Mucosa of rectum (tissue), 2 donors: ENCODE measurements at regions not wholly inside any gene's neighbourhood (a gene's known extent, or its start where the extent isn't known, plus 50 kb on each side); places are given as distances from the start of the nearest gene placed in this dataset.
A peak's percentile ranks its signal among the peaks of the same experiment; 100 is the strongest.

ENCODE experiments used
- H3K27ac ChIP-seq, 2 donors: one replicate each; pipeline ENCODE4 v1.7.0; 2013; ENCODE audit warnings: inconsistent platforms in 2 of 2, low read depth in 2 of 2, low read length in 2 of 2
- H3K27me3 ChIP-seq, 2 donors: one replicate each; pipeline ENCODE4 v1.7.0; 2013; ENCODE audit warnings: low read length in 2 of 2; ENCODE audit not compliant: control insufficient read depth in 2 of 2, insufficient read depth in 2 of 2
- H3K36me3 ChIP-seq, 2 donors: one replicate each; pipeline ENCODE4 v1.7.0; 2013; ENCODE audit warnings: low read length in 2 of 2; ENCODE audit not compliant: control insufficient read depth in 2 of 2, insufficient read depth in 2 of 2
- H3K4me1 ChIP-seq, 2 donors: one replicate each; pipeline ENCODE4 v1.7.0; 2013; ENCODE audit warnings: low read length in 2 of 2, mild to moderate bottlenecking in 1 of 2; ENCODE audit not compliant: control insufficient read depth in 2 of 2, insufficient read depth in 2 of 2
- H3K4me3 ChIP-seq, 2 donors: one replicate each; pipeline ENCODE4 v1.7.0; 2013; ENCODE audit warnings: low read length in 2 of 2
- H3K9ac ChIP-seq, 2 donors: one replicate each; pipeline ENCODE4 v1.7.0; 2013; ENCODE audit warnings: low read length in 2 of 2, low read depth in 1 of 2, mild to moderate bottlenecking in 1 of 2
- H3K9me3 ChIP-seq, 2 donors: one replicate each; pipeline ENCODE4 v1.7.0; 2013; ENCODE audit warnings: low read length in 2 of 2; ENCODE audit not compliant: control insufficient read depth in 2 of 2
- donor health status: healthy.
- donor health status: Normal muscosa, but diverticular disease.

DNA sequence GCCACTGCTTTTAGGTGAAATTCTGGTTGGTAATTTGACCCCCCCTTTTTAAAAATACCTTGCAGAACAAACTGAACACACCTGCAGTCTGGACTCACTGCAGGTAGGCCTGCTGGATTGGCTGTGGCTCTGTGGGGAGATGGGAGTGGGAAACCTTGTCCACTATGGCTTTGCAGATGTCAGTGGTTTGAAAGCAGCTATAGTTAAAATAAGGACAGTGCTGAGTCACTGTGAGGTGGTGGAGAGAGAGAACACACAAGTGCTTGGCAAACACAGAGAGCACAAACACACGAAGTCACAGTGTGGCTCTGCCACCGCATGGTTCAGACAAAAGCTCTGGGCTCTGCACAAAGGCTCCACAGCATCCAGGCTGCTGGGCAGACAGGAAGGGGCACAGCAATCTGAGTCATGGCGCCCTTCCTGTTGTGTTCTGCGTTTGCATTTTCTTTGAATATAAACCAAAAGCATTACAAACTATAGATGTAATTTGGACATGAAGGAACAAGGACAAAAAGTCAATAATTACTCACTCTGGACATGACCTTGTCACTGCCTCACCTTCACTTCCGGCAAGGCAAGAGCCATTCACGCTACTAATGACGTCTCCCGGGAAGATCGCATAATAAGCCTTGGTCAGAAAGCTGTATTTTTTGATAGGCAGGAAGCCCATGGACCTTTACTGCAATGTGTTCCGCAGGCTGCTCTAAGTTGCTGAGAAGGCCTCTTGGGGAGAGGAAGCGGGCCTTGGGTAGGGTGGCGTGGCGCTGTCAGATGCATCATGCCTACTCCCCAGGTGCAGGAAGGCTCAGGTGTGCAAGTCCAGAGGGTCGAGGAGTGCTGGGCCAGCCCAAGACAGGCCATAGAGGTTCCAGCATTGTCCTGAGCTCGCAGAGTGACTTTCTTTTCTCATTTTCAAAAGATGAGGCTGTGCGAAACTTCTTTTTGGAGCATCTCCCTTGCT is 60.1 kb upstream of the MED9 start:
- Histone ChIP-seq H3K9me3 (no peaks in the 10 kb centered on the region), H3K9ac (no peak overlapping the region), H3K27me3 (no peaks in the 10 kb centered on the region), H3K27ac (peak overlapping the region; percentile 20 to 27), H3K36me3 (no peaks in the 10 kb centered on the region), H3K4me1 (peaks cover 7 to 12% of the 10 kb centered on the region in 2 donors), H3K4me3 (no peak overlapping the region)

DNA sequence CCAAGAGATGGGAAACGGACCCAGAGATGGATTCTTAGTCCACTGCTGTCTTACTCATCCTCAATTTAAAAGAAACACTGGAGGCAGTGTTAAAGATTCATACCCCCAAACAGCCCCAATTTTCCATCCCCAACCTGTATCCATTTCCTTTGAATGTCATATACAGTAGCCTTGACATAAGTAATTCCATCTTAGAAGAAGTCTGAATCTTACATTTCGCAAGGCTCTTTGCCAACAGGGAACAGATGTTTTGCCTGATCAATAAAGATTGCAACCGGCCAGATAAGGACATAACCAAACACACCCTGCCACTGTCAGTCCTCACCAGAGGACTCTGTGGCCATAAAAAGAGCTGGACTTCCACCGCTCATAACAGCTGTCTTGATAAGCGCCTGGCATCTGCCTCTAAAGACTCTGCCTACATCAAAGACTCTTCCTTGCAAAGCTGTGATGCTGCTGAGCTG is 59.0 kb upstream of the MED9 start:
- H3K36me3 ChIP-seq, result no peaks in the 10 kb centered on the region
- H3K27me3 ChIP-seq, result no peaks in the 10 kb centered on the region
- H3K9ac ChIP-seq, result no peak overlapping the region
- H3K9me3 ChIP-seq, result no peaks in the 10 kb centered on the region
- H3K27ac ChIP-seq, result peak overlapping the region in 1 of 2 donors; percentile 27
- H3K4me3 ChIP-seq, result no peak overlapping the region
- H3K4me1 ChIP-seq, result peaks cover 7 to 12% of the 10 kb centered on the region in 2 donors

DNA sequence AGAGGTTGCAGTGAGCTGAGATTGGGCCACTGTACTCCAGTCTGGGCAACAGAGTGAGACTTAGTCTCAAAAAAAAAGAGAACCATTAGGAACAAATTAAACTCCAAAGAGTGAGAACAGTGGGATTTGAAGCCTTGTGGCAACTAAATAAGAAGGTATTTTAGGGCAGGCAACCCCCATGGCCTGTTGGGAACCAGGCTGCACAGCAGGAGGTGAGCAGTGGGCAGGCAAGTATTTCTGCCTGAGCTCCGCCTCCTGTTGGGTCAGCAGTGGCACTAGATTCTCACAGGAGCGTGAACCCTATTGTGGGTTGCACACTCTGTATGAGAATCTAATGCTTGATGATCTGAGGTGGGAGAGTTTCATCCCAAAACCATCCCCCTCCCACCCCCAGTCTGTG is 57.6 kb upstream of the MED9 start:
- Histone ChIP-seq H3K27me3 (no peaks in the 10 kb centered on the region), H3K4me1 (peaks cover 7 to 12% of the 10 kb centered on the region in 2 donors), H3K4me3 (no peak overlapping the region), H3K27ac (peak overlapping the region; percentile 53 to 56), H3K36me3 (no peaks in the 10 kb centered on the region), H3K9ac (no peak overlapping the region), H3K9me3 (no peaks in the 10 kb centered on the region)

DNA sequence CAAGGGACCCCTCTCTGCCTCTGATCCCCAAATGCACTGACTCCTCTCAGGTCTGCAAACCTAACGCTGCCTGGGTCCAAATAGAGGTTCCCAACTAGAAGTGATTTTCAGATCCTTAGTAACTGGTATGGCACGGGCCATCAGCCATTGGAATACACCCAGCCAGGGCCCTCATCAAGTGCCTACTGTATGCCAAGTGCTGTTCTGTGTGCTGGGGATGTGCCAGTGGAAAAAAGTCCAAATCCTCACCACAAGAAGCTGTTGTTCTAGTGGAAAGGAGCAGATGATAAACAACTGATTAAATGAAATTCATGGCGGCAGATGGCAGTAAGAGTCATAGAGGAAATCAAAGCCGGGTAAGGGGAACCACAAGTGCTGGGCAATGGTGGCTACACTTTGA is 57.2 kb upstream of the MED9 start:
- Histone ChIP-seq H3K4me3 (no peak overlapping the region), H3K9ac (no peak overlapping the region), H3K36me3 (no peaks in the 10 kb centered on the region), H3K27ac (peak overlapping the region; percentile 53 to 56), H3K9me3 (no peaks in the 10 kb centered on the region), H3K4me1 (peaks cover 5 to 12% of the 10 kb centered on the region in 2 donors), H3K27me3 (no peaks in the 10 kb centered on the region)

DNA sequence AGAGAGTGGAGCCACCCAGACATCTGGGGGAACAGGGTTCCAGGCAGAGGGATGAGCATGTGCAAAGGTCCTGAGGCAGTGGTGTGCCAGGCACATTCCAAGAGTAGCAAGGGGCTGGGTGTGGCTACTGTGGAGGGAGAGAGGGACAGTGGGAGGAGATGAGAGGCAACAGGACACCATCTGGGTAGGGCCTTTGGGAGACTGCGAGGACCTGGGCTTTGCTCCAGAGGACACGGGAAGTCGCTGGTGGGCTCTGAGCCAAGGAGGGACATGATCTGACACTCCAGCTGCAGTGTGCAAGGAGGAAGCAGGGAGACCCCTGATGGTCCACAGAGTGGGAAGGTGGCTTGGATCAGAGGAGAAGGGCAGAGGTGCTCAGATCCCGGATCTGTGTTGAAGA is 56.7 kb upstream of the MED9 start:
- Histone ChIP-seq H3K4me3 (no peak overlapping the region), H3K9me3 (no peaks in the 10 kb centered on the region), H3K4me1 (peaks cover 2 to 12% of the 10 kb centered on the region in 2 donors), H3K9ac (no peak overlapping the region), H3K36me3 (no peaks in the 10 kb centered on the region), H3K27ac (no peak overlapping the region), H3K27me3 (no peaks in the 10 kb centered on the region)

DNA sequence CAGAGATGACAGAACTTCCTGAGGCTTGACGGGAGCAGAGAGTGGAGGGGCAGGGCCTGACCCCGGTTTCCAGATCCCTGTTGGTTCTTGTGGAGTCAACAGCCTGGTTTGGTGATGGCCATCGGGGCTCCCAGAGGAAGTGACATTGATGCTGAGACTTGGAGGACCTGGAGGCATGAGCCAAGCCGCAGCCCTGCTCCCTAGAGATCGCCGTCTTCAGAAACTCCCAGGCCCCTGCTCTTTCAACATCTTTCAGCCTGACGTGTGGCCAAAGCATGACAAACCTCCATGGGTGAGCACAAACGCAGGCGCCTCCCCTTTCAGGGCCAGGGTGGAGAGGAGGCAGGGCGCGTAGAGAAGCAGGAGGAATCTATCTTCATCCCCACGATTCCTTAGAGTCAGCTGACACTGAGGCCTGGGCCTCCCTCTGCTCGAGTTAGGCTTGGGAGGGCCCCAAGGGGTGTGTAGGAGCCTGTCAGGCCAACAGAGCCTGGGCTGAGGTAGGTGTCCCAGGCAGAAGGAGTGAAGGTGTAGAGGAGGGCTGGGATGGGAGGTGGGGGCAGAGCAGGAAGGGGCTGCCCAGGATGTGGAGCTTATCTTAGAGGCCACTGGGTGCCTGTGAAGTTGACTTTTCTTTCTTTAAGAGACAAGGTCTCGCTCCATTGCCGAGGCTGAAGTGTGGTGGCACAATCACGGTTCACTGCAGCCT is 56.1 kb upstream of the MED9 start:
- H3K36me3 ChIP-seq, result no peaks in the 10 kb centered on the region
- no peak overlapping the region for H3K4me3 ChIP-seq
- H3K4me1 ChIP-seq, result peaks cover 2 to 12% of the 10 kb centered on the region in 2 donors
- no peak overlapping the region for H3K9ac ChIP-seq
- no peaks in the 10 kb centered on the region for H3K27me3 ChIP-seq
- H3K9me3 ChIP-seq, result no peaks in the 10 kb centered on the region
- no peak overlapping the region for H3K27ac ChIP-seq

DNA sequence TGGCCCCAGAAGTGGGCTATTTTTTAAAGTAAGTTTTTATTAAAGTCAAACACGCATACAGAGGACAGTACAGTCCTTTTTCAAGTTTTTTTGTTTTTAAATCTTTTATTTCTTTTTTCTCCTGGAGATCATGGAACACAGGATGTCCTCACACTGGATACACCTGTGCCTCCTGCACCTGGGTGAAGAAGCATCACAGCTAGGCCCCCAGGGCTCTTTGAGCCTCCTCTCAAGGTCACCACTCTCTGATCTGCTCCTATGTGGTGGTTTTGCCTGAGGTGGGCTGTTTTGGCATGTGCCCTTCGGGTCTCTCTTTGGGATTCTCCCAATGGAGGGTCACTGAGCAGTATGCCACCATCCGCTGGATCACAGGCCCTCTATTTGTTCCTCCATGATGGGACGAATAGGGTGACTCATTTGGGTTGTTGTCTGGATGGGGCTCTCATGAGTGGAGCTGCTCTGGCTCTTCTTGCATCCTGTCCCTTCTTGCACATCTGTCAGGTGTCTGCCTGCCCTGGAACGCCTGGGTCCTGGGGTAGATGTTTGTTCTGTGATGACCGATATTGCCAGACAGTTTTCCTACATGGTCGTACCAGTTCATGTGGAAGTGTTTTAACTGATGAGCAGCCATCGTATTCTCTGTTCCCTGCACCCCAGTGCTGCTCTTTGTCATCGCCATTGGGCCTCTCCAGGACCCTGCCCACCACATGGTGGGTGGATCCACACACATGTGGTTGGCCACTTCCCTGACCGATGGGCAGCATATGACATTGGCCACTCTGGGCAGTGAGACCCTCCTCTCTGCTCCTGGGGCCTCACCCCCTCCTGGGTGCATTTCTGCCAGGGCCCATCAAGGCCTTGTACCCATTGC is 55.2 kb upstream of the MED9 start:
- H3K4me3 ChIP-seq, result no peak overlapping the region
- no peaks in the 10 kb centered on the region for H3K27me3 ChIP-seq
- H3K9me3 ChIP-seq, result no peaks in the 10 kb centered on the region
- H3K27ac ChIP-seq, result no peak overlapping the region
- H3K36me3 ChIP-seq, result no peaks in the 10 kb centered on the region
- peaks cover 2 to 11% of the 10 kb centered on the region in 2 donors for H3K4me1 ChIP-seq
- H3K9ac ChIP-seq, result no peak overlapping the region

DNA sequence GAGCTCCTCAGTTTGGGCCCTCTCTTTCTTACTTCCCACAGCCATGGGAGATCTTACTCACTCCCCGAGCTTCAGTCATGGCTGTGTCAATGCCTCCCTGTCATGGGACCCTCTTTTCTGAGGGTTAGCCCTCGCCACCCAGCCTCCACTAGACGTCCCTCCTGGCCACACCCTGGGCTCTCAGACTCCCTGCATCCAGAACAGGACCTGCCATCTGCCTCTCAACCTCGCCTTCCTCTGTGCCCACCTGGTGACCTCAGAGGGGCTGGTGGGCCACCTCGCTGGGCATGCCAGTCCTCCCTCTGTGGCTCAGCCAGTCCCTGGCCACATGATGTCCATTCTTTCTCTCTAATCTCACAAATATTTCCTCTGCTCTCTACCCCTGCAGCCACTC is 54.6 kb upstream of the MED9 start:
- no peaks in the 10 kb centered on the region for H3K9me3 ChIP-seq
- no peaks in the 10 kb centered on the region for H3K27me3 ChIP-seq
- H3K9ac ChIP-seq, result no peak overlapping the region
- H3K36me3 ChIP-seq, result no peaks in the 10 kb centered on the region
- H3K4me1 ChIP-seq, result peaks cover 2 to 7% of the 10 kb centered on the region in 2 donors
- H3K4me3 ChIP-seq, result no peak overlapping the region
- H3K27ac ChIP-seq, result no peak overlapping the region

DNA sequence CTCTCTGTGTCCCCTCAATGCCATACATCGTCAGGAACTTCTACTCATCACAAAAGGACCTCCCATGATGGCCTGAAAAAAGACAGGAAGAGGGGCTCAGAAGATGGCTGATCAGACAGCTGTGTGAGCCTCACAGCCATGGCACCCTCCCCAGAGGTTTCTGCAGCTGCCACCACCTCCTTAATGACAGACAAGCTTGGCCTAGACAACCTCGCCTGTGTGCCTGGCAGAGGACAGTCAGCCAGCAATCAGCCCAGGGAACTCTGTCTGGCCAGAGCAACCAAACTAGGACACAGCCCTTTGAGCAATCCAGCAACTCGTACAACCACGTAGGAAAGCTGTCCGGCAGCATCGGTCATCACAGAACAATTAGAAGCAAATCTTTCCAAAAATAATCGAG is 54.2 kb upstream of the MED9 start:
- Histone ChIP-seq H3K9ac (no peak overlapping the region), H3K27ac (no peak overlapping the region), H3K4me3 (no peak overlapping the region), H3K27me3 (no peaks in the 10 kb centered on the region), H3K36me3 (no peaks in the 10 kb centered on the region), H3K9me3 (no peaks in the 10 kb centered on the region), H3K4me1 (peaks cover 2 to 7% of the 10 kb centered on the region in 2 donors)
